Activated T-cell treated with anti-CD3 and anti-CD28 coated beads, Interleukin-2, amount 50 U/mL, for 24 hours (primary cell): ENCODE measurements at regions not wholly inside any gene's neighbourhood (a gene's known extent, or its start where the extent isn't known, plus 50 kb on each side); places are given as distances from the start of the nearest gene placed in this dataset.

ENCODE experiments used
- DNase-seq: peaks from one replicate; pipeline ENCODE4 v3.0.0-alpha.2; 2020
- H3K27ac Mint-ChIP-seq: 2 replicates; pipeline ENCODE4 v1.8.0; 2020; ENCODE audit warnings: mild to moderate bottlenecking, mixed read lengths
- H3K27me3 Mint-ChIP-seq: 2 replicates; pipeline ENCODE4 v1.8.0; 2020; ENCODE audit warnings: mixed read lengths
- H3K36me3 Mint-ChIP-seq: 2 replicates; pipeline ENCODE4 v1.8.0; 2020; ENCODE audit warnings: low read depth, mixed read lengths
- H3K4me1 Mint-ChIP-seq: 2 replicates; pipeline ENCODE4 v1.8.0; 2020; ENCODE audit warnings: low read depth, mixed read lengths
- H3K4me3 Mint-ChIP-seq: 2 replicates; pipeline ENCODE4 v1.8.0; 2020; ENCODE audit warnings: mild to moderate bottlenecking, moderate library complexity, mixed read lengths
- H3K9me3 Mint-ChIP-seq: 2 replicates; pipeline ENCODE4 v1.8.0; 2020; ENCODE audit warnings: mixed read lengths

- no peaks in the 10 kb centered on the region for H3K4me1 Mint-ChIP-seq
- H3K4me3 Mint-ChIP-seq = no peak overlapping the region
- H3K27me3 Mint-ChIP-seq = peaks cover 18% of the 10 kb centered on the region
- no peaks in the 10 kb centered on the region for H3K9me3 Mint-ChIP-seq
- no peak overlapping the region for H3K27ac Mint-ChIP-seq
- DNase-seq = no peak
- H3K36me3 Mint-ChIP-seq = no peaks in the 10 kb centered on the region
Observed at GRCh38 chr1:114270282-114270681, 116.6 kb upstream of the SYT6 start.

GRCh38 chr1:114269539-114269938, 115.9 kb upstream of the SYT6 start:
- DNase-seq = no peak
- Mint-ChIP-seq H3K9me3 (no peaks in the 10 kb centered on the region), H3K4me1 (no peaks in the 10 kb centered on the region), H3K4me3 (no peak overlapping the region), H3K27ac (no peak overlapping the region), H3K27me3 (peaks cover 23% of the 10 kb centered on the region), H3K36me3 (no peaks in the 10 kb centered on the region)

- no peak overlapping the region for H3K4me3 Mint-ChIP-seq
- no peaks in the 10 kb centered on the region for H3K36me3 Mint-ChIP-seq
- DNase-seq = no peak
- H3K27ac Mint-ChIP-seq = no peak overlapping the region
- H3K27me3 Mint-ChIP-seq = peaks cover 32% of the 10 kb centered on the region
- no peaks in the 10 kb centered on the region for H3K4me1 Mint-ChIP-seq
- no peaks in the 10 kb centered on the region for H3K9me3 Mint-ChIP-seq
Observed at GRCh38 chr1:114263343-114263742, 109.7 kb upstream of the SYT6 start.

GRCh38 chr1:114262337-114262736, 108.7 kb upstream of the SYT6 start:
- Mint-ChIP-seq H3K36me3 (no peaks in the 10 kb centered on the region), H3K9me3 (no peaks in the 10 kb centered on the region), H3K4me3 (no peak overlapping the region), H3K27ac (no peak overlapping the region), H3K4me1 (no peaks in the 10 kb centered on the region), H3K27me3 (peaks cover 28% of the 10 kb centered on the region)
- DNase-seq = no peak

GRCh38 chr1:114260805-114261484, 107.3 kb upstream of the SYT6 start:
- Mint-ChIP-seq H3K27ac (no peak overlapping the region), H3K4me3 (no peak overlapping the region), H3K4me1 (no peaks in the 10 kb centered on the region), H3K36me3 (no peaks in the 10 kb centered on the region), H3K27me3 (peaks cover 20% of the 10 kb centered on the region), H3K9me3 (no peaks in the 10 kb centered on the region)
- no peak for DNase-seq

GRCh38 chr1:114259511-114260160, 106.0 kb upstream of the SYT6 start:
- H3K4me1 Mint-ChIP-seq = no peaks in the 10 kb centered on the region
- H3K36me3 Mint-ChIP-seq = no peaks in the 10 kb centered on the region
- peaks cover 9% of the 10 kb centered on the region for H3K27me3 Mint-ChIP-seq
- peaks cover 4% of the 10 kb centered on the region for H3K9me3 Mint-ChIP-seq
- no peak for DNase-seq
- no peak overlapping the region for H3K4me3 Mint-ChIP-seq
- H3K27ac Mint-ChIP-seq = no peak overlapping the region

- H3K4me3 Mint-ChIP-seq = no peak overlapping the region
- H3K27me3 Mint-ChIP-seq = peaks cover 9% of the 10 kb centered on the region
- H3K36me3 Mint-ChIP-seq = no peaks in the 10 kb centered on the region
- H3K27ac Mint-ChIP-seq = no peak overlapping the region
- H3K9me3 Mint-ChIP-seq = peaks cover 6% of the 10 kb centered on the region
- H3K4me1 Mint-ChIP-seq = no peaks in the 10 kb centered on the region
- DNase-seq = no peak
Observed at GRCh38 chr1:114258633-114259032, 105.0 kb upstream of the SYT6 start.

- DNase-seq = no peak
- Mint-ChIP-seq H3K4me3 (no peak overlapping the region), H3K9me3 (peaks cover 6% of the 10 kb centered on the region), H3K4me1 (no peaks in the 10 kb centered on the region), H3K27me3 (peaks cover 9% of the 10 kb centered on the region), H3K27ac (no peak overlapping the region), H3K36me3 (no peaks in the 10 kb centered on the region)
Observed at GRCh38 chr1:114258074-114258473, 104.4 kb upstream of the SYT6 start.

GRCh38 chr1:114257554-114257953, 103.9 kb upstream of the SYT6 start:
- Mint-ChIP-seq H3K27ac (no peak overlapping the region), H3K27me3 (peaks cover 9% of the 10 kb centered on the region)

GRCh38 chr1:114253900-114254299, 100.2 kb upstream of the SYT6 start:
- H3K4me1 Mint-ChIP-seq = peaks cover 5% of the 10 kb centered on the region

More at GRCh38 chr1:114257554-114257953, 103.9 kb upstream of the SYT6 start:
- Mint-ChIP-seq H3K36me3 (no peaks in the 10 kb centered on the region), H3K4me3 (no peak overlapping the region), H3K4me1 (peaks cover under 1% of the 10 kb centered on the region), H3K9me3 (peaks cover 6% of the 10 kb centered on the region)
- DNase-seq = no peak

GRCh38 chr1:114251573-114251939, 97.9 kb upstream of the SYT6 start:
- peaks cover 5% of the 10 kb centered on the region for H3K4me1 Mint-ChIP-seq
- no peak overlapping the region for H3K4me3 Mint-ChIP-seq
- DNase-seq = no peak
- no peaks in the 10 kb centered on the region for H3K36me3 Mint-ChIP-seq
- H3K27ac Mint-ChIP-seq = no peak overlapping the region
- no peaks in the 10 kb centered on the region for H3K27me3 Mint-ChIP-seq
- peaks cover 6% of the 10 kb centered on the region for H3K9me3 Mint-ChIP-seq

More at GRCh38 chr1:114253900-114254299, 100.2 kb upstream of the SYT6 start:
- Mint-ChIP-seq H3K4me3 (no peak overlapping the region), H3K9me3 (peaks cover 6% of the 10 kb centered on the region), H3K27ac (no peak overlapping the region), H3K36me3 (no peaks in the 10 kb centered on the region), H3K27me3 (no peaks in the 10 kb centered on the region)
- DNase-seq = no peak

- Mint-ChIP-seq H3K9me3 (peaks cover 6% of the 10 kb centered on the region), H3K4me1 (peaks cover 5% of the 10 kb centered on the region), H3K27me3 (no peaks in the 10 kb centered on the region), H3K4me3 (no peak overlapping the region), H3K36me3 (no peaks in the 10 kb centered on the region), H3K27ac (no peak overlapping the region)
- no peak for DNase-seq
Observed at GRCh38 chr1:114250683-114251572, 97.3 kb upstream of the SYT6 start.

- DNase-seq = no peak
- no peaks in the 10 kb centered on the region for H3K36me3 Mint-ChIP-seq
- H3K4me1 Mint-ChIP-seq = peaks cover 5% of the 10 kb centered on the region
- H3K9me3 Mint-ChIP-seq = peaks cover 3% of the 10 kb centered on the region
- no peak overlapping the region for H3K4me3 Mint-ChIP-seq
- H3K27ac Mint-ChIP-seq = no peak overlapping the region
- no peaks in the 10 kb centered on the region for H3K27me3 Mint-ChIP-seq
Observed at GRCh38 chr1:114249691-114250090, 96.0 kb upstream of the SYT6 start.

- H3K9me3 Mint-ChIP-seq = peaks cover 3% of the 10 kb centered on the region
- H3K4me3 Mint-ChIP-seq = no peak overlapping the region
- no peaks in the 10 kb centered on the region for H3K36me3 Mint-ChIP-seq
- H3K4me1 Mint-ChIP-seq = peaks cover 5% of the 10 kb centered on the region
- no peak overlapping the region for H3K27ac Mint-ChIP-seq
- no peak for DNase-seq
- H3K27me3 Mint-ChIP-seq = peaks cover 3% of the 10 kb centered on the region
Observed at GRCh38 chr1:114248162-114248561, 94.5 kb upstream of the SYT6 start.
